CD4-positive, alpha-beta T cell (primary cell): ENCODE measurements at regions not wholly inside any gene's neighbourhood (a gene's known extent, or its start where the extent isn't known, plus 50 kb on each side); places are given as distances from the start of the nearest gene placed in this dataset.

ENCODE experiments used
- ATAC-seq: fragments of 200-7000 bp; cut with Tn5 transposase; one replicate; pipeline ENCODE4 v1.10.0; 2022; ENCODE audit warnings: mild to moderate bottlenecking; ENCODE audit not compliant: poor library complexity
- CTCF ChIA-PET: fragments of 350-600 bp; sonication (Branson Sonifier 250); formaldehyde crosslinking; loops from one replicate; lab custom pipeline; 2021; ENCODE audit warnings: antibody characterized with exemption, inconsistent platforms; lab: Charles Lee
- POLR2A ChIA-PET: fragments of 350-600 bp; sonication (Branson Sonifier 250); formaldehyde crosslinking; loops from one replicate; lab custom pipeline; 2021; ENCODE audit warnings: antibody characterized with exemption, inconsistent platforms; lab: Charles Lee
- DNase-seq, 14 experiments: peaks; one replicate each; pipeline ENCODE4 v3.0.0-alpha.2; 2013 to 2020; ENCODE audit warnings: mixed read lengths in 2 of 14
- H3K27ac ChIP-seq, 2 donors: one replicate each; pipeline versions ENCODE4 v1.5.1 to v1.7.0; 2013; ENCODE audit warnings: low read length in 2 of 2, low read depth in 1 of 2, mild to moderate bottlenecking in 1 of 2
- H3K27me3 ChIP-seq, 2 experiments: 1 replicate in 1 of 2; 2 replicates in 1 of 2; pipeline versions ENCODE4 v1.6.1 to v1.7.0; 2013; ENCODE audit warnings: low read length in 2 of 2, control low read depth in 1 of 2, mild to moderate bottlenecking in 1 of 2, moderate library complexity in 1 of 2; ENCODE audit not compliant: insufficient read depth in 2 of 2, control insufficient read depth in 1 of 2
- H3K36me3 ChIP-seq: one replicate; pipeline ENCODE4 v1.6.1; 2013; ENCODE audit warnings: low read length, control low read depth; ENCODE audit not compliant: insufficient read depth
- H3K4me1 ChIP-seq: one replicate; pipeline ENCODE4 v1.6.1; 2013; ENCODE audit warnings: low read length, control low read depth; ENCODE audit not compliant: insufficient read depth
- H3K4me3 ChIP-seq: one replicate; pipeline ENCODE4 v1.5.1; 2013; ENCODE audit warnings: mild to moderate bottlenecking, low read length, moderate library complexity
- H3K9me3 ChIP-seq, 2 experiments: 1 replicate in 1 of 2; 2 replicates in 1 of 2; pipeline versions ENCODE4 v1.6.1 to v1.7.0; 2013; ENCODE audit warnings: low read length in 2 of 2, mild to moderate bottlenecking in 2 of 2, control low read depth in 1 of 2, moderate library complexity in 1 of 2; ENCODE audit not compliant: control insufficient read depth in 1 of 2, insufficient read depth in 1 of 2
- H3K27ac Mint-ChIP-seq: one replicate; pipeline ENCODE4 v1.8.0; 2020; ENCODE audit warnings: mixed read lengths
- H3K27me3 Mint-ChIP-seq: one replicate; pipeline ENCODE4 v1.8.0; 2021; ENCODE audit warnings: mixed read lengths
- H3K36me3 Mint-ChIP-seq: one replicate; pipeline ENCODE4 v1.8.0; 2021; ENCODE audit warnings: low read depth, mixed read lengths
- H3K4me1 Mint-ChIP-seq: one replicate; pipeline ENCODE4 v1.8.0; 2021; ENCODE audit warnings: low read depth, mixed read lengths
- H3K4me3 Mint-ChIP-seq: one replicate; pipeline ENCODE4 v1.8.0; 2020; ENCODE audit warnings: mild to moderate bottlenecking, mixed read lengths
- H3K9me3 Mint-ChIP-seq: one replicate; pipeline ENCODE4 v1.8.0; 2020; ENCODE audit warnings: mixed read lengths
- intact Hi-C, 2 experiments: fragments of 100-400 bp; cut with DNase I in 1 of 2; cut with micrococcal nuclease in 1 of 2; formaldehyde crosslinking; loops; one replicate each; pipeline versions ENCODE4 v1.15.1 to v1.9.0; 2023 to 2025; cut with DNase I, micrococcal nuclease
- TF ChIP-seq, protein P1 (sequence below): fragments of 200-600 bp; IDR thresholded peaks from one replicate; pipeline ENCODE4 v1.8.0; 2022; ENCODE audit warnings: antibody characterized with exemption, mild to moderate bottlenecking

- H3K36me3 ChIP-seq = no peaks in the 10 kb centered on the region
- no peak overlapping the region for H3K27ac ChIP-seq
- no peak overlapping the region for H3K27ac Mint-ChIP-seq
- H3K9me3 ChIP-seq = peaks cover 0 to 7% of the 10 kb centered on the region in 2 experiments
- CTCF ChIA-PET = no interaction called here
- H3K4me1 ChIP-seq = no peaks in the 10 kb centered on the region
- no peaks in the 10 kb centered on the region for H3K4me1 Mint-ChIP-seq
- no peak for ATAC-seq
- no peak overlapping the region for H3K4me3 Mint-ChIP-seq
- H3K4me3 ChIP-seq = no peak overlapping the region
- TF ChIP-seq, protein P1, sequence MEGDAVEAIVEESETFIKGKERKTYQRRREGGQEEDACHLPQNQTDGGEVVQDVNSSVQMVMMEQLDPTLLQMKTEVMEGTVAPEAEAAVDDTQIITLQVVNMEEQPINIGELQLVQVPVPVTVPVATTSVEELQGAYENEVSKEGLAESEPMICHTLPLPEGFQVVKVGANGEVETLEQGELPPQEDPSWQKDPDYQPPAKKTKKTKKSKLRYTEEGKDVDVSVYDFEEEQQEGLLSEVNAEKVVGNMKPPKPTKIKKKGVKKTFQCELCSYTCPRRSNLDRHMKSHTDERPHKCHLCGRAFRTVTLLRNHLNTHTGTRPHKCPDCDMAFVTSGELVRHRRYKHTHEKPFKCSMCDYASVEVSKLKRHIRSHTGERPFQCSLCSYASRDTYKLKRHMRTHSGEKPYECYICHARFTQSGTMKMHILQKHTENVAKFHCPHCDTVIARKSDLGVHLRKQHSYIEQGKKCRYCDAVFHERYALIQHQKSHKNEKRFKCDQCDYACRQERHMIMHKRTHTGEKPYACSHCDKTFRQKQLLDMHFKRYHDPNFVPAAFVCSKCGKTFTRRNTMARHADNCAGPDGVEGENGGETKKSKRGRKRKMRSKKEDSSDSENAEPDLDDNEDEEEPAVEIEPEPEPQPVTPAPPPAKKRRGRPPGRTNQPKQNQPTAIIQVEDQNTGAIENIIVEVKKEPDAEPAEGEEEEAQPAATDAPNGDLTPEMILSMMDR = no peak
- H3K36me3 Mint-ChIP-seq = no peaks in the 10 kb centered on the region
- H3K27me3 Mint-ChIP-seq = no peaks in the 10 kb centered on the region
- POLR2A ChIA-PET = interaction anchor here (0.6 kb wide), 1 partner anchor 89 kb away, joined by 3 read pairs; no protein-coding TSS in a partner anchor
- peaks cover 0 to 4% of the 10 kb centered on the region in 2 experiments for H3K27me3 ChIP-seq
- intact Hi-C loops = no loop called here
- peaks cover 3% of the 10 kb centered on the region for H3K9me3 Mint-ChIP-seq
- no peak for DNase-seq
These were observed 202.5 kb downstream of the VRK1 start for GRCh38 chr14:96999654-97000155.

DNA sequence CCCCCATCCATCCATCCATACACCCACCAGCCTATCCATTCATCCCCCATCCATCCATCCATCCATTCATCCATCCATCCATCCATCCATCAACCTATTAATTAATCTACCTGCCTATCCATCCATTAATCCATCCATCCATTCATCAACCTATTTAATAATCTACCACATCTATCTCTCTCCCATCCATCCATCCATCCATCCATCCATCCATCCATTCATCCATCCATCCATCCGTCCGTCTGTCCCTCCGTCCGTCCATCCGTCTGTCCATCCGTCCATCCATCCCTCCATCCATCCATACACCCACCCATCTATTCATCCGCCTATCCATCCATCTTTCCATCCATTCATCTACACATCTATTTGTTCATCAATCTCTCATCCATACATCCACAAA, 205.3 kb downstream of the VRK1 start:
- H3K4me3 ChIP-seq = no peak overlapping the region
- H3K36me3 ChIP-seq = no peaks in the 10 kb centered on the region
- H3K4me1 ChIP-seq = no peaks in the 10 kb centered on the region
- DNase-seq = no peak
- no peak overlapping the region for H3K27ac ChIP-seq
- Mint-ChIP-seq H3K36me3 (no peaks in the 10 kb centered on the region), H3K27ac (no peak overlapping the region), H3K4me3 (no peak overlapping the region), H3K4me1 (no peaks in the 10 kb centered on the region), H3K9me3 (peaks cover 5% of the 10 kb centered on the region), H3K27me3 (no peaks in the 10 kb centered on the region)
- no peaks in the 10 kb centered on the region for H3K27me3 ChIP-seq
- no peak for ATAC-seq
- intact Hi-C loops = no loop called here
- TF ChIP-seq, protein P1 = no peak
- CTCF ChIA-PET = no interaction called here
- POLR2A ChIA-PET = no interaction called here
- H3K9me3 ChIP-seq = peaks cover 0 to 7% of the 10 kb centered on the region in 2 experiments

DNA sequence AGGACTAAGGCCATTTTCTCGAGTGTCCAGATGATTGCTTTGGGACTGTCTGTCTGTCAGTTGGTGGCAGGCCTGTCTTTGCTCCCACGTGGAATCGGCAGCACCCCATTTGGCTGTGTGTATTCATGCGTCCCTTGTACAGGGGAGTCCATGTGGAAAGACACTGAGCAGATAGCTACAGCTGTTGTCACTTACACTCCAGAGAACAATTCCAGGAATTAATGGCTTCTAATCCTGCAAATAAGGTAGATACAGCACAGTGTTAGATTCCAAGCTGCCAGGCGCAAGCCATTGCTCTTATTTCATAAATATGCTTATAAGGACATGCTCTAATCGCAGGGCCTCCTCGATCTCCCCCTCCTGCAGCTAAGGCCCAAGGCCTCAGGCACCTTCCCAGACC, 208.8 kb downstream of the VRK1 start:
- DNase-seq (no peak), ATAC-seq (no peak)
- no peaks in the 10 kb centered on the region for H3K36me3 ChIP-seq
- H3K27ac ChIP-seq = no peak overlapping the region
- H3K4me3 Mint-ChIP-seq = no peak overlapping the region
- no peak overlapping the region for H3K4me3 ChIP-seq
- H3K36me3 Mint-ChIP-seq = no peaks in the 10 kb centered on the region
- no peaks in the 10 kb centered on the region for H3K27me3 ChIP-seq
- intact Hi-C loops = no loop called here
- no peak overlapping the region for H3K27ac Mint-ChIP-seq
- H3K4me1 Mint-ChIP-seq = no peaks in the 10 kb centered on the region
- ChIA-PET POLR2A (no interaction called here), CTCF (no interaction called here)
- peaks cover 0 to under 1% of the 10 kb centered on the region in 2 experiments for H3K9me3 ChIP-seq
- H3K27me3 Mint-ChIP-seq = peaks cover 4% of the 10 kb centered on the region
- no peaks in the 10 kb centered on the region for H3K4me1 ChIP-seq
- TF ChIP-seq, protein P1 = no peak
- peaks cover 5% of the 10 kb centered on the region for H3K9me3 Mint-ChIP-seq
